GM12891 (cell line): ENCODE measurements at regions not wholly inside any gene's neighbourhood (a gene's known extent, or its start where the extent isn't known, plus 50 kb on each side); places are given as distances from the start of the nearest gene placed in this dataset.

ENCODE experiments used
- POLR2A ChIP-seq: IDR thresholded peaks from 2 replicates; pipeline ENCODE4 v1.6.1; 2011; ENCODE audit warnings: low read depth, low read length, control low read depth
- TAF1 ChIP-seq: IDR thresholded peaks from 2 replicates; pipeline ENCODE4 v1.6.1; 2011; ENCODE audit warnings: low read depth, low read length, control low read depth

DNA sequence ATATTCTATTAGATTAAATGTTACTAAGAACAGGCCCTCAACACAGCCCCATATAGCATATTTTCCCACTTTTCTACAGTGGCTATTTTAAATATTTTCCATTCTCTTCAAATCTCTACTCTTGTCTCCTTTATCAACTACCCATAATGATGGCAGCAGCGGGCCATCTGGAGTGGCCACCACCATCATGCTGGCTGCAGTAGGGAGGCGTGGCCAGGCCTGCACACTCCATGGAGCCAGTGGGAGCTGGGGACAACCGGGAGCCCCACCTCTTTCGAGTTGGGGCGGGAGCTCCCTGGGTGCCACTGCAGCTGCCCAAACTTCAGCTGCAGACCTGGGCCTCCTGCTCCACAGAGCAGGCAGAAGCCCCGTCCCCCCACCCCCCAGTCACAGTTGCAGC lies 98.4 kb upstream of the RANBP6 start:
- TF ChIP-seq POLR2A (no peak), TAF1 (no peak)
